Stomach (tissue), 4 donors: ENCODE measurements at regions not wholly inside any gene's neighbourhood (a gene's known extent, or its start where the extent isn't known, plus 50 kb on each side); places are given as distances from the start of the nearest gene placed in this dataset.

ENCODE experiments used
- EP300 ChIP-seq: sonication (generic); formaldehyde crosslinking; IDR thresholded peaks from one replicate; pipeline ENCODE4 v1.6.1; 2017; ENCODE audit warnings: antibody characterized with exemption
- POLR2A ChIP-seq, 4 donors: fragments of 450-650 bp; IDR thresholded peaks; one replicate each; pipeline ENCODE4 v1.6.1; 2016; ENCODE audit warnings: antibody characterized with exemption in 4 of 4, control low read depth in 2 of 4, mild to moderate bottlenecking in 1 of 4, moderate library complexity in 1 of 4
- TF ChIP-seq, protein P1 (sequence below), 7 experiments: fragments of 450-650 bp in 4 of 7; fragments of 200-600 bp in 3 of 7; sonication (generic) in 3 of 7; IDR thresholded peaks; one replicate each; pipeline ENCODE4 v1.5.1; 2016 to 2019; ENCODE audit warnings: antibody characterized with exemption in 7 of 7, control low read depth in 2 of 7, mild to moderate bottlenecking in 1 of 7

- TF ChIP-seq, protein P1, sequence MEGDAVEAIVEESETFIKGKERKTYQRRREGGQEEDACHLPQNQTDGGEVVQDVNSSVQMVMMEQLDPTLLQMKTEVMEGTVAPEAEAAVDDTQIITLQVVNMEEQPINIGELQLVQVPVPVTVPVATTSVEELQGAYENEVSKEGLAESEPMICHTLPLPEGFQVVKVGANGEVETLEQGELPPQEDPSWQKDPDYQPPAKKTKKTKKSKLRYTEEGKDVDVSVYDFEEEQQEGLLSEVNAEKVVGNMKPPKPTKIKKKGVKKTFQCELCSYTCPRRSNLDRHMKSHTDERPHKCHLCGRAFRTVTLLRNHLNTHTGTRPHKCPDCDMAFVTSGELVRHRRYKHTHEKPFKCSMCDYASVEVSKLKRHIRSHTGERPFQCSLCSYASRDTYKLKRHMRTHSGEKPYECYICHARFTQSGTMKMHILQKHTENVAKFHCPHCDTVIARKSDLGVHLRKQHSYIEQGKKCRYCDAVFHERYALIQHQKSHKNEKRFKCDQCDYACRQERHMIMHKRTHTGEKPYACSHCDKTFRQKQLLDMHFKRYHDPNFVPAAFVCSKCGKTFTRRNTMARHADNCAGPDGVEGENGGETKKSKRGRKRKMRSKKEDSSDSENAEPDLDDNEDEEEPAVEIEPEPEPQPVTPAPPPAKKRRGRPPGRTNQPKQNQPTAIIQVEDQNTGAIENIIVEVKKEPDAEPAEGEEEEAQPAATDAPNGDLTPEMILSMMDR (IDR thresholded peaks at IDR 0.05): no peak
- no peak for TF ChIP-seq EP300
- no peak for TF ChIP-seq POLR2A (IDR thresholded peaks at IDR 0.05)
These were observed 217.1 kb downstream of the MED10 start for GRCh38 chr5:6161257-6161656.
